ENCODE measurements at regions not wholly inside any gene's neighbourhood (a gene's known extent, or its start where the extent isn't known, plus 50 kb on each side); places are given as distances from the start of the nearest gene placed in this dataset.
"Not testable (repeated sequence)": the region's sequence is repeated elsewhere in the genome, so short reads cannot be mapped to it uniquely, and the experiment has no call there.

DNA sequence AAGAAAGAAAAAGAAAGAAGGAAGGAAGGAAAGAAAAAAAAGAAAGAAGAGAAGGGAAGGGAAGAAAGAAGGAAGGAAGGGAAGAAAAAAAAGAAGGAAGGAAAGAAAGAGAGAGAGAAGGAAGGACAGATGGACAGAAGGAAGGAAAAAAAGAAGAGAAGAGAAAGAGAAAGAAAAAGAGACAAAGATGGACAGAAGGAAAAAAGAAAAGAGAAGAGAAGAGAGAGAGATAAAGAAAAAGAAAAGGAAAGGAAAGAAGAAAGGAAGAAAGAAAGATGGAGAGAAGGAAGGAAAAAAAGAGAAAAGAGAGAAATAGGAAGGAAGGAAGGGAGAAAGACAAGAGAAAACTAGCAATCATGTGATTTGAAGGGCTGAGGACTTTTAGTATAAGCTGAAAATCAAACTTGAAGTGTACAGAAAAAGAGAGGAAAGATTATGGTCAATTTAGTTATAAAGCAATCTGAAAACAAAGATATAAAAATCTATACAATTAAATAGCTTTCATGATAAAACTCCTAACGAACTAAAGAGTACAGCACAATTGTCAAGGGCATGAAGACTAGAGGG, 115.3 kb downstream of the LTN1 start:
- Mint-ChIP-seq H3K4me1 (no peaks in the 10 kb centered on the region), H3K36me3 (peaks cover 57% of the 10 kb centered on the region), H3K4me3 (no peak overlapping the region), H3K9me3 (no peaks in the 10 kb centered on the region), H3K27ac (peak overlapping the region; percentile 3)
- DNase-seq (ENCODE audit: low spot score in 2 of 2) (no peak), ATAC-seq (no peak)

DNA sequence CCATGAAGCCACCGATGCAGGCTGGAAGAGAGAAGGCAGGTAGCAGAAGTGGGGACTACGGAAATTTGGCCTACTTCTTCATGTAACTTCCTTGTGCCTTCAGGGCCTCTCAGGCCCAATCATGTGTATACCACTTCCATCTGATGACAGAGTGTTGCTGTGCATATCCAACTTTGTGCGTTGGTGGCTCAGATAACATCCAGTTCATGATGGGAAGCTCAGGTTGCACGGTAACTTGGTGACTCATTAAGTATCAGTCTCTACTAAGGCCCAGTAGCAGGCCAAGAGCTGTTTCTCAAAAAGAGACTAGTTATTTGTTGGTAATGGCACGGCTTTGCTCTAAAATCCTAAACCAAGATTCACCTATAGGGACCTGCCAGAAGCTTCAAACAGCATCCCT, 117.6 kb downstream of the LTN1 start:
- H3K9me3 Mint-ChIP-seq: no peaks in the 10 kb centered on the region
- no peak overlapping the region for H3K4me3 Mint-ChIP-seq
- DNase-seq (ENCODE audit: low spot score in 2 of 2): no peak

DNA sequence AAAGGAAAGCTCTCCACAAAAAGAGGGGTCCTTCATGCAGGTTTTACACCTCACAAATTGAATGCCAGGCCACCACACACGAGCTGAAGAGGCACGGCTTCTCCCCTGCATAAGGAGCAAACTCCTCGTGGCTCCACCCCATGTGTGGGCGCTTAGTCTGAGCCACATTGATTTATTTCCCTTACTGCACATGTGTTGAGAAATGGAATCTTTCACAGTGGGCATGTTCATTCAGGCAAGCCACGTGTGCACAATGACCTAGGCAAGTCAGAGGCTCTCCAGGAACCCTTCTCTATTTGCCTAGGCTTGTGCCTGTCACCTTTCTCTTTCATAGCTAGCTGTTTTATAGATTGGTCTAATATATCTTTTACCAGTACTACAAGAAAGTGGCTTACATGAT, 120.5 kb downstream of the LTN1 start:
- Mint-ChIP-seq H3K9me3 (no peaks in the 10 kb centered on the region), H3K27ac (no peak overlapping the region), H3K4me3 (no peak overlapping the region), H3K4me1 (no peaks in the 10 kb centered on the region), H3K36me3 (peaks cover 26% of the 10 kb centered on the region)
- ATAC-seq (no peak), DNase-seq (ENCODE audit: low spot score in 2 of 2) (no peak)

More for the DNA sequence above, 117.6 kb downstream of the LTN1 start:
- Mint-ChIP-seq H3K4me1 (no peaks in the 10 kb centered on the region), H3K36me3 (peaks cover 34% of the 10 kb centered on the region), H3K27ac (peak overlapping the region; percentile 38)
- no peak for ATAC-seq

DNA sequence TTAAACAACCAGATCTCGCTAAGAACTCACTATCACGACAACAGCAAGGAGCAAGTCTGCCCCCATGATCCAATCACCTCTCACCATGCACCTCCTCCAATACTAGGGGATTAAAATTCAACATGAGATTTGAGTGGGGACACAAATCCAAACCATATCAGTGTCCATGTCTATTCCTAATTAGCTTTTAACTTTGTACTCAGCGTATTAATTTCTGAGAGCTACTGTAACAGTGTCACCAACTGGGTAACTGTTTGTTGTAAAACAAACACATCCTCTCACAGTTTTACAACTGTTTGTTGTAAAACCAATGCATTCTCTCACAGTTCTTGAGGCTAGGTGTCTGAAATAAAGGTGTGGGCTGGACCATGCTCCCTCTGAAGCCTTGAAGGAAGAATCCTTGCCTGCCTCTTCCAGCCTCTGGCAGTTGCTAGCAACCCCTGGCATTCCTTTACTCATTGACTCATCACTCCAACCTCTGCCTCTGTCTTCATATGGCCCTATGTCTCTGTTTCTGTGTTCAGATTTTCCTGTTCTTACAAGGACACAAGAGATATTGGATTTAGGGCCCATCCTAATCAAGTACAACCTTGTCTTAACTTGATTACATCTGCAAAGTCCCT, 121.2 kb downstream of the LTN1 start:
- no peak overlapping the region for H3K27ac Mint-ChIP-seq
- H3K36me3 Mint-ChIP-seq: peaks cover 18% of the 10 kb centered on the region
- H3K4me3 Mint-ChIP-seq: no peak overlapping the region
- no peaks in the 10 kb centered on the region for H3K9me3 Mint-ChIP-seq
- DNase-seq (ENCODE audit: low spot score in 2 of 2) (no peak), ATAC-seq (no peak)
- H3K4me1 Mint-ChIP-seq: no peaks in the 10 kb centered on the region

GRCh38 chr21:28867401-28867800, 125.3 kb downstream of the LTN1 start:
- Mint-ChIP-seq H3K4me3 (no peak overlapping the region), H3K4me1 (no peaks in the 10 kb centered on the region), H3K36me3 (no peaks in the 10 kb centered on the region), H3K9me3 (no peaks in the 10 kb centered on the region), H3K27ac (no peak overlapping the region)
- DNase-seq (ENCODE audit: low spot score in 2 of 2): no peak
- ATAC-seq: no peak

- Mint-ChIP-seq H3K4me3 (no peak overlapping the region), H3K36me3 (no peaks in the 10 kb centered on the region), H3K9me3 (no peaks in the 10 kb centered on the region), H3K4me1 (no peaks in the 10 kb centered on the region), H3K27ac (no peak overlapping the region)
- DNase-seq (ENCODE audit: low spot score in 2 of 2) (no peak), ATAC-seq (no peak)
Measured at GRCh38 chr21:28865488-28866186, 127.0 kb downstream of the LTN1 start.

DNA sequence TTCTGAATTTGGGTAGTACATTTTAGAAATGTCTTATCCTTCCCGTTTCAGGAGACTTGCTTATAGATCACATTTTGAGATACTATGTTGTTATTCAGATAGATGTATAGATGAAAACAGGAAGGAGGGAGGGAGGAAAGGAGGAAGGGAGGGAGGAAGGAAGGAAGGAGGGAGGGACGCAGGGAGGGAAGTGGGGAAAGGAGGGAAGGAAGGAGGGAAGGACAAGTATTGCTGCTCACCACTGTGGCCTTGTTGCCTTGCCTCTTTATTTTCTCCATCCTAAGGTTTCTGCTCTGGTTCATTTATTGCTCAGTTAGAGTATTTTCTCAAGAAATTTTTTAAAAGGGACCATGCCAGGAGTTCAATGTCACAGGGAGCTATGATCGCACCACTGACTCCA, 134.3 kb downstream of the LTN1 start:
- no peaks in the 10 kb centered on the region for H3K9me3 Mint-ChIP-seq
- ATAC-seq: no peak
- DNase-seq (ENCODE audit: low spot score in 2 of 2): no peak
- no peak overlapping the region for H3K27ac Mint-ChIP-seq
- H3K36me3 Mint-ChIP-seq: no peaks in the 10 kb centered on the region
- no peak overlapping the region for H3K4me3 Mint-ChIP-seq
- H3K4me1 Mint-ChIP-seq: no peaks in the 10 kb centered on the region

DNA sequence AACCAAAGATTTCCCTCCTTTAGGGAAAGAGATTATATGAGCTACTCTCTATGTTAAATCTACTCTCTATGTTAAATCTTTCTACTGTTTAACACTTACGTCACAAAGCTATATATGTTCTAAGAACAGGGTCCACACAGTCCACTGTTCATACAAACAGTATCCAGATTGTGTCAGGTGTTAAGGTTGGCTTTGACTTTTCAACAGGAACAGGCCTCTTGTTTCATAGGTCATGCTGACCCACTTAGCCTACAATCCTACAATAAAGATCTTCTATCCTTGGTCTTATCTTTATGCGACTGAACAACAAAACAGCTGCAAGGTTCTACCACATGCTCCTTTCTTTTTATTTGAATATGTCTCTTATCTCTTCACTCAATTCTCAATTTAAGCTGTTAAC, 134.9 kb downstream of the LTN1 start:
- no peaks in the 10 kb centered on the region for H3K36me3 Mint-ChIP-seq
- no peak overlapping the region for H3K27ac Mint-ChIP-seq
- H3K4me1 Mint-ChIP-seq: no peaks in the 10 kb centered on the region
- ATAC-seq (no peak), DNase-seq (ENCODE audit: low spot score in 2 of 2) (no peak)
- H3K4me3 Mint-ChIP-seq: no peak overlapping the region
- H3K9me3 Mint-ChIP-seq: no peaks in the 10 kb centered on the region

DNA sequence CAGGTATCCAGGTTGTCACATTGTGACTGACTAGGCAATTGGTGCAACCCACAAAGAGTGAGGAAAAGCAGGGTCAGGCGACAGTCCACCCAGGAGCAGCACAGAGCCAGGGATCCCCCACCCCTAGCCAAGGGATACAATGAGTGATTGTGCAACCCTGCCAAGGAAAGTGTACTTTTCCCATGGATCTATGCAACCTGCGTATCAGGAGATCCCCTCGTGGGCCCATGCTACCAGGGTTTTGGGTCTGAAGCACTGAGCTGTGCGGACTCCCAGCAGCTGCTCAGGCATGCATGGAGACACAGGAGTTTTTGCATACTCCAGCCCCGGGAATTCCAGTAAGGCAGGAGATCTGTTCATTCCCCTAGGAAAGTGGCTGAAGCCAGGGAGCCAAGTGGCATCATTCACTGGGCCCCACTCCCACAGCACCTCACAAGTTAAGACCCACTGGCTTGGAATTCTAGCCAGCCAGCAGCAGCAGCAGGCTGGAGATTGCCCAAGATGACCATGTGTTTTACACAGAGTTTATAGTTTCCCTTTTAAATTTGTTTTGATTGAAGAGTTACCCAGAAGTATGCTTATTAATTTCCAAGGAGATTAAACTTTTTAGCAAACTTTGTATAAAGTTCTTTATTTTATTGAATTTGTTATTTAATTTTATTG, 136.0 kb downstream of the LTN1 start:
- ATAC-seq (no peak), DNase-seq (ENCODE audit: low spot score in 2 of 2) (no peak)
- no peaks in the 10 kb centered on the region for H3K9me3 Mint-ChIP-seq
- no peak overlapping the region for H3K27ac Mint-ChIP-seq
- H3K4me1 Mint-ChIP-seq: no peaks in the 10 kb centered on the region
- H3K36me3 Mint-ChIP-seq: no peaks in the 10 kb centered on the region
- no peak overlapping the region for H3K4me3 Mint-ChIP-seq

- DNase-seq (ENCODE audit: low spot score in 2 of 2) (no peak), ATAC-seq (no peak)
- Mint-ChIP-seq H3K4me3 (no peak overlapping the region), H3K4me1 (peaks cover 13% of the 10 kb centered on the region), H3K27ac (no peak overlapping the region), H3K9me3 (no peaks in the 10 kb centered on the region), H3K36me3 (no peaks in the 10 kb centered on the region)
Measured at GRCh38 chr21:28852706-28853105, 140.0 kb downstream of the LTN1 start.

- Mint-ChIP-seq H3K9me3 (no peaks in the 10 kb centered on the region), H3K36me3 (no peaks in the 10 kb centered on the region), H3K4me1 (peaks cover 13% of the 10 kb centered on the region), H3K4me3 (no peak overlapping the region), H3K27ac (no peak overlapping the region)
- ATAC-seq (no peak), DNase-seq (ENCODE audit: low spot score in 2 of 2) (no peak)
Measured at GRCh38 chr21:28851645-28852044, 141.0 kb downstream of the LTN1 start.

GRCh38 chr21:28839237-28839636, 153.4 kb downstream of the LTN1 start:
- not testable (repeated sequence) for H3K4me3 Mint-ChIP-seq; DNase-seq (ENCODE audit: low spot score in 2 of 2); H3K9me3 Mint-ChIP-seq; H3K36me3 Mint-ChIP-seq; ATAC-seq
- peak overlapping the region; percentile 27 for H3K27ac Mint-ChIP-seq
- peaks cover 35% of the 10 kb centered on the region for H3K4me1 Mint-ChIP-seq

DNA sequence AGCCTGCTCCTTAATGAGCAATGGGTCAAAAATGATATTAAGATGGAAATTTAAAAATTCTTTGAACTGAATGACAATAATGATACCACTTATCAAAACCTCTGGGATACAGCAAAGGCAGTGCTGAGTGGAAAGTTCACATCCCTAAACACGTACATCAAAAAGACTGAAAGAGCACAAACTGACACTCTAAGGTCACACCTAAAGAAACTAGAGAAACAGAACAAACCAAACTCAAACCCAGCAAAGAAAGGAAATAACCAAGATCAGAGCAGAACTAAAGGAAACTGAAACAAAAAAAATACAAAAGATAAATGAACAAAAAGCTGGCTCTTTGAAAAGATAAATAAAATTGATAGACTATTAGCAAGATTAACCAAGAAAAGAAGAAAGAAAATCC, 155.3 kb downstream of the LTN1 start:
- ATAC-seq; H3K36me3 Mint-ChIP-seq; DNase-seq (ENCODE audit: low spot score in 2 of 2); H3K9me3 Mint-ChIP-seq: not testable (repeated sequence)
- Mint-ChIP-seq H3K4me1 (peaks cover 53% of the 10 kb centered on the region), H3K27ac (peak overlapping the region; percentile 67), H3K4me3 (peak overlapping the region; percentile 75)

- Mint-ChIP-seq H3K27ac (peak overlapping the region; percentile 67), H3K4me3 (peak overlapping the region; percentile 75), H3K4me1 (peaks cover 59% of the 10 kb centered on the region)
- not testable (repeated sequence) for DNase-seq (ENCODE audit: low spot score in 2 of 2); H3K9me3 Mint-ChIP-seq; ATAC-seq; H3K36me3 Mint-ChIP-seq
Measured at GRCh38 chr21:28836588-28836987, 156.1 kb downstream of the LTN1 start.

DNA sequence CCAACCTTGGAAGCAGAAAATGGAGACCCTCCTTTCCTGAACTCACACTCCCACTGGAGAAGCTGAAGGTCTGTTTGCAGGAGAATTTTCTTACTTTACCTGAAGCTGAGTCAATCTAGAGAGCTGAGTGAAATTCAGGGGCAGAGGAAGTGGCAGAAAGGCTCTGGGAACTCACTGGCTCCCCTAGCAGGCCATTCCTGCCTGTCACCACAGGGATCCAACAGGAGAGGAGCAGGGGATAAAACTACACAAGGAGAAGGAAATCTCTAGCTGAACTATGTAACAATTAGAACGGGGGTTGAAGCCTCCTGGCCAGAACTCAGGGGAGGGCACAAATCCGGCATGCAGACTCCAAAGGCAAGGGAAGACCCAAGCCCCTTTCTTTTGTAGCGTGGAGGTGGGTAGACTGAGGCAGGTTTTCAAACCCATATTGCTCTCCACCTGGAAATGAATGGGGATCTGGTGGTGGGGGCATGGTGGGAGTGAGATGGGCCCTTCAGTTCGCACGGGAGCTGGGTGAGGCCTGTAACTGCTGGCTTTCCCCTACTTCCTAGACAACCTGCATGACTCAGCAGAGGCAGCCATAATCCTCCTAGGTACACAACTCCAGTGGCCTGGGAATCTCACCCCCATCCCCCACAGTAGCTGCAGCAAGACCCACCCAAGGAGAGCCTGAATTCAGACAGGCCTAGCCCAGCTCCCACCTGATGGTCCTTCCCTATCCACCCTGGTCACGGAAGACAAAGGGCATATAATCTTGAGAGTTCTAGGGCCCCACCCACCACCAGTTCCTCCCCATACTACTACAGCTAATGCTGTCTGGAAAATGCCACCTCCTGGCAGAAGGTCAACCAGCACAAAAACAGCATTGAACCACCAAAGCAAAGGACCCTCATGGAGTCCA, 158.1 kb downstream of the LTN1 start:
- peak overlapping the region; percentile 75 for H3K4me3 Mint-ChIP-seq
- no peaks in the 10 kb centered on the region for H3K36me3 Mint-ChIP-seq
- ATAC-seq (no peak), DNase-seq (ENCODE audit: low spot score in 2 of 2) (no peak)
- peaks cover 66% of the 10 kb centered on the region for H3K4me1 Mint-ChIP-seq
- peak overlapping the region; percentile 67 for H3K27ac Mint-ChIP-seq
- peaks cover 3% of the 10 kb centered on the region for H3K9me3 Mint-ChIP-seq
